Omental fat pad (tissue), 3 donors: ENCODE measurements at regions not wholly inside any gene's neighbourhood (a gene's known extent, or its start where the extent isn't known, plus 50 kb on each side); places are given as distances from the start of the nearest gene placed in this dataset.

Experiments
- ATAC-seq: fragments of 150-250 bp; one replicate; pipeline ENCODE4 v1.9.1; 2016; ENCODE audit warnings: mild to moderate bottlenecking, moderate library complexity; ENCODE audit not compliant: low FRiP score
- DNase-seq: peaks from one replicate; pipeline ENCODE4 v3.0.0-alpha.2; 2019; ENCODE audit warnings: low spot score
- TF ChIP-seq, protein P1 (sequence below), 3 donors: fragments of 450-650 bp; IDR thresholded peaks; one replicate each; pipeline ENCODE4 v1.5.1; 2016 to 2017; ENCODE audit warnings: antibody characterized with exemption in 3 of 3, mild to moderate bottlenecking in 3 of 3, moderate library complexity in 2 of 3

DNA sequence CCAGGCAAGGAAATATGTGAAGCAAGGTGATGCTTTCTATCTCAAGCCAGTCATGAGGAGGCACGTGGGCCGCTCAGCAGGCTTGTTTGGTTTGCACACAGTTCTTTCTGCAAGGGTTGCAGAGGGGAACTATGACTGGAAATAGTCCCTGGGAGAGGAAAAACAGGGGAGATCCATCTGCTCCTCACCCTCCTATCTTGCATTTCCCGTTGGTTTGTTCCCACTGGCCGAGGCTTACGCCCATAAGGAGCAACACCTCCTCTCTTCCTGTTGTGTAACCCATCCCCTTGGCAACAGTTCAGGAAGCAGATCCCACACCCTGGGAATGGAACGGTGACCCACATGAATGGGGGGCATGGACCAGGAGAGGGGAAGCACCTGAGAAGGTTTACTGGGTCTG lies 72.1 kb upstream of the MAGI1 start:
- peak; percentile 37 for ATAC-seq
- TF ChIP-seq, protein P1, sequence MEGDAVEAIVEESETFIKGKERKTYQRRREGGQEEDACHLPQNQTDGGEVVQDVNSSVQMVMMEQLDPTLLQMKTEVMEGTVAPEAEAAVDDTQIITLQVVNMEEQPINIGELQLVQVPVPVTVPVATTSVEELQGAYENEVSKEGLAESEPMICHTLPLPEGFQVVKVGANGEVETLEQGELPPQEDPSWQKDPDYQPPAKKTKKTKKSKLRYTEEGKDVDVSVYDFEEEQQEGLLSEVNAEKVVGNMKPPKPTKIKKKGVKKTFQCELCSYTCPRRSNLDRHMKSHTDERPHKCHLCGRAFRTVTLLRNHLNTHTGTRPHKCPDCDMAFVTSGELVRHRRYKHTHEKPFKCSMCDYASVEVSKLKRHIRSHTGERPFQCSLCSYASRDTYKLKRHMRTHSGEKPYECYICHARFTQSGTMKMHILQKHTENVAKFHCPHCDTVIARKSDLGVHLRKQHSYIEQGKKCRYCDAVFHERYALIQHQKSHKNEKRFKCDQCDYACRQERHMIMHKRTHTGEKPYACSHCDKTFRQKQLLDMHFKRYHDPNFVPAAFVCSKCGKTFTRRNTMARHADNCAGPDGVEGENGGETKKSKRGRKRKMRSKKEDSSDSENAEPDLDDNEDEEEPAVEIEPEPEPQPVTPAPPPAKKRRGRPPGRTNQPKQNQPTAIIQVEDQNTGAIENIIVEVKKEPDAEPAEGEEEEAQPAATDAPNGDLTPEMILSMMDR (IDR thresholded peaks at IDR 0.05), result no peak
- DNase-seq, result no peak

DNA sequence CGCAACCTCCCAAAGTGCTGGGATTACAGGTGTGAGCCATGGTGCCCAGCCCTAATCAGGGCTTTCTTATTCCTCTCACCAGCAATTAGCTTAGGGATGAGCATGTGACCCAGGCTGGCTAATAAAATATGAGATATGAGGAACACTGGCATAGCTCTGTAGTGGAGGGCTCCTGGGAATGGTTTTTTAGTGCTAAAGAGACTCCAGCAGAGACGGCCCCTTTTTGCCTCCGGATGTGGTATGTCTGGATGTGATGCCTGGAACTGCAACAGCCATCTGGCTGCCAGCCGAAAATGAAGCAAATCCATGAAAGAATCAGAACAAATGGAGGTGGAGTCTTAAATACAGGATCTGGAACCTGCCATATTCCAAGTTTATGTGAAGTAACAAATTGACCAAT lies 69.1 kb upstream of the MAGI1 start:
- DNase-seq (no peak), ATAC-seq (no peak)
- TF ChIP-seq, protein P1 (IDR thresholded peaks at IDR 0.05), result no peak

DNA sequence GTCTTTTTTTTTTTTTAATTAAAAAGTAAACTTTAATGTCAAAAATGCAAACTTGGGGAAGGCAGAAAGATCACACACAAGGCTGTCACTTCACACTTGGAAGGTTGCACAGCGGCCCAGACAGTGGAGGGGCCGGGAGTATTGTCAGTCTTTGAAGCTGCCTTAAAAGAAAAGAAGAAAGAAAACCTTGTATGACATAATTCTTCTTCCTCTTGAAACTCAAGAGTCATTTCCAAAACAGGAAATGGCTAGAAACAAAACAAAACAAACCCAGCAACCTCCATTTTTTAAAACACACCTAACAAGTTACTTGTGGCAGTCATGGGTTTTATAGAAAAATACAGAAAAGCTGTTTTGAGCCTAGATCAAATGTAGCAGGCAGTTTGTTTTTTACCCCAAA lies 68.1 kb upstream of the MAGI1 start:
- no peak for DNase-seq
- TF ChIP-seq, protein P1 (IDR thresholded peaks at IDR 0.05), result no peak
- ATAC-seq, result no peak

DNA sequence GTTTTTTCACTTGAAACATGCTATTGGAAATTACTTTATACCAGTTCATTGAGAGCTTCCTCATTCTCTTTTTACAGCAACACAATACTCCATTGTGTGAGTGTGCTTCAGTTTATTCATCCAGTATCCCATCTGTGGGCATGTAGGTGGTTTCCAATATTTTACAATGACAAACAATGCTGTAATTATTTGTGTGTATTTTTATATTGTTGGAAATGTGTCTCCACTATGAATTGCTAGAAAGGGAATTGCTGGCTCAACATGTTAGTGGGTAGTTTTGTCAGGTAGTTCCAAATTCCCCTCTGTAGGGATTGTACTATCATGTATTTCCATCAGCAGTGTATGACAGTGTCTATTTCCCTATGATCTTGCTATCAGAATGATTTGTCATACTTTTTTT lies 65.8 kb upstream of the MAGI1 start:
- TF ChIP-seq, protein P1 (IDR thresholded peaks at IDR 0.05), result no peak
- DNase-seq (no peak), ATAC-seq (no peak)

DNA sequence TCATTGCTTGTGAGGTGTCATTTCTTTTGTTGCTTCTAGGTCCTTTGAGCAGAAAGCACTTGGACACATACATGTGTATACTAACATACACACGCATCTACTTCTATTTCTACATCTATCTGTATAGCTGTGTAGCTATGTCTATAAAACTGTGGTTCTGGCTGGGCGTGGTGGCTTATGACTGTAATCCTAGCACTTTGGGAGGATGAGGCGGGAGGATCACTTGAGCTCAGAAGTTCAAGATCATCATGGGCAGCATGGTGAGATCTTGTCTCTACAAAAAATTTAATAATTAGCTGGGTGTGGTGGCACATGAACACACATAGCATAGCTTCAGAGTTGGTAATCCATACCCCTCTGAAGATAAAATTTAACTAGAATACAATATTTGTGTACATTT lies 65.0 kb upstream of the MAGI1 start:
- TF ChIP-seq, protein P1 (IDR thresholded peaks at IDR 0.05), result no peak
- ATAC-seq, result no peak

DNA sequence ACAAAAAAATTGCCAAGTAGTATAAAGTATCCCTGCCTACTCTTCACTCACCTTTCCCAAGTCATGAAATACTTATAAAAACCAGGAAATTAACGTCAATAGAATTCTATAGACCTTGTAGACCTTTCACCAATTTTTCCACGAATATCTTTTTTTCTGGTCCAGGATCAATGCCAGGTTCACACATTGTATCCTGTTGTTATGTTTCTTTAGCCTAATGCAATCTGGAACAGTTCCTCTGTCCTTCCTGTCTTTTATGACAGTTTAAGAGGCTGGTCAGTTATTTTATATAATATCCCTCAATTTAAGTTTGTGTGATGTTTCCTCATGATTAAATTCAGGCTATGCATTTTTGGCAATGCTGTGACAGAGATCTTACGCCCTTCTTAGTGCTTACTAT lies 63.2 kb upstream of the MAGI1 start:
- TF ChIP-seq, protein P1 (IDR thresholded peaks at IDR 0.05), result no peak
- ATAC-seq (no peak), DNase-seq (no peak)

More for the DNA sequence above, 65.0 kb upstream of the MAGI1 start:
- DNase-seq, result no peak

DNA sequence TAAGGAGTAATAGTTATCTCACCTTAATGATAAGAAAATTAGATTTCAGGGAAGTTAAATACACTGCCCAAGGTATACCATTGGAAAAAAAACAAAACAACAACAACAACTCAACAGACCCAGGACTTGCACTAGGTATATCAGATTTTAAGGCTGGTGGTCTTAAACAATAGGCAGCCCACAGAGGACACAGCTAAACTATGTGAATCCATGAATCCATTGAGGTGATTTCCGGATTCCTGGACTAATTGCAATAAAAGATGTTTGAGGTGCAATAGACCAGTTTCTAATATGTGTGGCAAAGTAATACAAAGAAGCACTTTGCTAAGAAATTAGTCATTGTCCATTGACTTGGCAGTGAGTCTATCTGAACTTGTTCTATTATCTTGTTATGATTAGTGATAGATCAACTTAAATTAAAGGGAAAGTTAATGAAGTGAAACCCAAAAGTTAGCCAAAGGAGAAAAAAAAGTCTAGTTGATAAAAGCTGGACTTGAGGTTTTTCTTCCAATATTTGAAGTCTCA lies 60.9 kb upstream of the MAGI1 start:
- ATAC-seq, result no peak

More for the DNA sequence above, 60.9 kb upstream of the MAGI1 start:
- TF ChIP-seq, protein P1 (IDR thresholded peaks at IDR 0.05), result no peak
- DNase-seq, result no peak
